HG03108 (cell line): ENCODE measurements at regions not wholly inside any gene's neighbourhood (a gene's known extent, or its start where the extent isn't known, plus 50 kb on each side); places are given as distances from the start of the nearest gene placed in this dataset.

Experiments
- ATAC-seq: cut with Tn5 transposase; IDR thresholded peaks from one replicate; pipeline ENCODE4 v1.9.1; 2021; ENCODE audit warnings: moderate library complexity; ENCODE audit not compliant: unreplicated experiment

DNA sequence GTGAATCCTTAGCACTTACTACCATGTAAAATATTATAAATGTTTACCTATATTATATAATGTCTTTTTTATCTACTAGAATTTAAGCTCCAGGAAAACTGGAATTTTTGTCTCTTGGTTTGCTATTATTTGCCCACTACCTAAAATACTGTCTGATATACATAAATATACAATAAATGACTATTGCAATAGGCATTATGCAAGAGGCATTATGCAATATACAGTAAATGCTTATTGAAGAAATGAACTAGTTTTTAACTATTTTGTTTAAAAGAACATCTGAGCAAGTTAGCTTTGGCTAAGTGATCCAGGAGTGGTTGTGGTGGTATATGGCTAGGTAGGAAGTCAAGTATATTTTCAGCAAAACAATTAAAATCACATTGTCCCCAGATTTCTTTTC, 640.2 kb upstream of the PKN2 start:
- no peak for ATAC-seq

DNA sequence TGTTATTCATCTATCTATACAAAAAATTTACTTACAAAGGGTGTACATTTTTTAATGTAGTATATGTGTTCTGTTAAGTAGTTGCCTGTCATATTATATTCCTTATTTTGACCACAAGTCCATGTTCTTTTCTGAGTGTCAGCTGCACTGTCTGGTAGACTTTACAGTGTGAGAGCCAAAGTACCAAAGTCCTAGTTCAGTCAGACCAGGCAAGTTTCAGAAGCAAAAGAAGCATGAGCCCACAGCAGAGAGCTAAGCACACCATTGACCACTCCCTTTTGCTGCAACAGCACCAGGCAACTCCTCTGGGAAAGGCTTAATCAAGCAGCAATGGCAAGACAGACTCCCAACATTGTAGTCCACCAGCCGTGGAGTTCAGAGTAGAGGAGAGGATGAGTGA, 631.9 kb upstream of the PKN2 start:
- no peak for ATAC-seq

DNA sequence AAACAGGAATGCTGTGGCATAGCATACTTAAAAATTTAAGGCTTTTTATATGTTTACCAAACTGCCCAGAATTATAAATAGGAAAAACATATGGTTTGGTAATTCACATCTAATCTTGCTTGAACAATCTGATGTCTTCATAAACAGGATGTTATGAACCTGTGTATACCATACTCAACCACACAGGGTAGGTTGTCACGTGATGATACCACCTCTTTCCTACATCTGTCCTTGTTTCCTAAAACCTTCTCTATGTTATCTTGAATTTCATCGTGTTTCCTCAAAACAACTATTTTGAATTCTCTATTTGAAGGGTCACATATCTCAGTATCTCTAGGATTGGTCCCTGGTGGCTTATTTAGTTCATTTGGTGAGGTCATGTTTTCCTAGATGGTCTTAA, 631.0 kb upstream of the PKN2 start:
- ATAC-seq: no peak

DNA sequence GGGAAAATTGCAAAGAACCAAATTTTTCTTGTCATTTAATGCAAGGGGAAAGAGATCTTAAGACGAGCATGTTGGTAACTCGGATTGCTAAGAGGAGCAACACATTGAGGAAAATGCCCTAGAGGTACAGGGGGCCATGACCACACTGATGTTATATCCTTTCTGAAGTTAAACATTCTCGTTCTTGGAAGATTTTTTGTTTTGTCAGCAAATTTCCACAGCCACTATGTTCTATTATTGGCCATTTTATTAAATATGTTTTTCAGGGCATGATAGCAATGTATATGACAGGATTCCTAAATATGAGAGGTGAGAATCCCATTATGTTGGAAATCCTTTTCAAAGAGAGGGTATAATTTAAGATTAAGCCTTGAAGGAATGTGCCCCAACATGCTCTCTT, 627.2 kb upstream of the PKN2 start:
- ATAC-seq: no peak

DNA sequence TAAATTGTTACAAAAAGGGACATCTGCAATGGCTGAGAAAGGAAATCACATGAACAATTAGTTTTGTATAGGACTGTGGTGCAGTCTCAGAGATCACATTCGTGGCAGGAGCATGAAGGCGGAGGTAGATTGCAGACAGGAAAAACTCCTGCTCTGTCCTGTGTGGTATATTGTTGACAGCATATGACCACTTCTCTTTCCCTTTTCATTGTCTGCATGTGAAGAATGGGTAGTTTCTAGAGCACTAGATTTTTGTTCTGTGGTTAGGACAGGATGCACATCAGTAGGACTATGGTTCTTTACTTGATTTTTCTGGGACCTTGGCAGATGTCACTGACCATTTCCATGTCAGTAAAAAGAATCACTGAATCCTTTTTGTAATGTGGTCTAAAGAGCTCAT, 625.9 kb upstream of the PKN2 start:
- ATAC-seq: no peak

DNA sequence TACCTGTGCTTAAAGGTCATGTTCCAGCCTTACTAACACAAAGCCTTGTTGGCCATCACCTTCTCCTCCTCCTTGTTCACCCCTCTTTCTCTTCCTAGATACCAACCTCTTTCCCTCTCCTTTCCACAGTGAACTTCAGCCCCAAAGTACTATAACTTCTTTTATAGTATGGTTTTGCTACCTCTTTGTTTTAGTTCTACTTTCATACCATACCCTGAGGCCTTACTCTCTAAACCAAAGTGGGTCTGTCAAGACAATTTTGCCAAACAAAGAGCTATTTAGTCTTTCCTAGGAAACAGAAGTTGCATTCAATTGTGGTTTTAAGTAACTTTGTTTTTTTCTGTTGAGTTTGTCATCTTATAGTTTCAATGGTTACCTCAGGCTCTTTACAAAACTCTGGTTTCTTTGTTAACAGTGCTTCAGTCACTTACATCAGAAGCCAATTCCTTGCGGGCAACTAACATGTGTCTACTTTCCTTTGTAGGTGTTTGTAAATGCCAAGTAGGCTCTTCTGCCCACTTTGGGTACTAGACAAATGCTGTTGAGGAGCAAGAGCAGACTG, 623.9 kb upstream of the PKN2 start:
- no peak for ATAC-seq

DNA sequence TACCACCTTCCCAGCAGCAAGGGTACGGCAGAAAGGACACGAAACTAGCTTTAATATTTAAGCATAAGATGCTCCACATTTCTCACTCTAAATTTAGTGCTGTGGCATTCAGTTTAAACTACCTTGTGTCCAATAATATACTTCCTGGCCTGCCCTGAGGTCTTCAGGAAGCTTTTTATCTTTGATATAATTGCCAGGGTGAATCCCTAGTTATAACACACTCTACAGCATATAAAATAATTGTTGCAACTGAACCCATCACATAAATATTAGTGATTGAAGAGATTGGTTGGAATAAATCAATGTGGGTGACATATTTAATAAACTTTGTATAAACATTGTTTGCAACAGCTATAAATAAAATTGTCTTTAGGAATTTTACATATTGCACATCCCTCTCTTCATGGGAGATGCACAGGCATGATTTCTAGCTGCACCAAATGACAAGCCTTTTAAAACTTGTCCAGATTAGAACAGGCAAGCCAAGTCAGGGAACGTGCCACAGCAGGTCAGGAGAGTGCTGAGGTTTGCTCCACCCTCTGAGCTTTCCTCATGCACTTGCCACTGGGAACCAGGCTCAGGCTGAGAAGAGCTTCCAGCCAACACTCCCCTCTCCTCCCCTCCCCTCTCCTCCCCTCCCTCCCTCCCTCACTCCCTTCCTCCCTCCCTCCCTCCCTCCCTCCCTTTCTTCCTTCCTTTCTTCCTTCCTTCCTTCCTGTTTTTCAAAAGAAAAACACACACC, 623.2 kb upstream of the PKN2 start:
- no peak for ATAC-seq

DNA sequence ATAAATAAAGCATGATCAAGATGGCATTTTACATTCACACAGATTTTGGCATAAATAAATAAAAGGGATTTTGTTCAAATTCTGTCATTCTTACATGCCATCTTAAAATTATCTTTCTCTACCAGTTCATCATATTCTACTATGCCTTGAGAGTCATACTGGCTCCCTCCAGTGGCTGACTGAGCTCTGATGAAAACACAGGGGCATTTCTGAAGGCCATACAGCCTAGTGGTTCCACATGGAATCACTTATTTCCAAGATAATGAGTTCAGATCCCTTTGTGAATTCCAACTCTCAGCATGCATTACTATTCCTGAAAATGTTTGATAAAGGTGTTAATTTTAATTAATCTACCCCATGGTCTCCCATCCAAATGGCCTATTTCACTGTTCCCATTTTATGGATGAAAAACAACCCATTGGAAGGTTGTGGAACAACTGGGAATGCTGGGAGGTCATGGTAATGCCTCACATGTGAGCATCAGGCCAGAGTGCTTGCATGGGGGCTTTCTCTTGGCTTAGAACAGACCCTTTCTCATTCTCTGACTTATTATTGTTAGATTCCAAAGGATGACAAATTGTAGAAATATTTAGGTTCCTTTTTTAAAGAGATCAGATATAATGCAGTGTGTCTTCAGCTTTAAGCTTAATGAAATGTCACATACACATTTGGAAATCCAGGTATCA, 622.4 kb upstream of the PKN2 start:
- ATAC-seq: no peak

DNA sequence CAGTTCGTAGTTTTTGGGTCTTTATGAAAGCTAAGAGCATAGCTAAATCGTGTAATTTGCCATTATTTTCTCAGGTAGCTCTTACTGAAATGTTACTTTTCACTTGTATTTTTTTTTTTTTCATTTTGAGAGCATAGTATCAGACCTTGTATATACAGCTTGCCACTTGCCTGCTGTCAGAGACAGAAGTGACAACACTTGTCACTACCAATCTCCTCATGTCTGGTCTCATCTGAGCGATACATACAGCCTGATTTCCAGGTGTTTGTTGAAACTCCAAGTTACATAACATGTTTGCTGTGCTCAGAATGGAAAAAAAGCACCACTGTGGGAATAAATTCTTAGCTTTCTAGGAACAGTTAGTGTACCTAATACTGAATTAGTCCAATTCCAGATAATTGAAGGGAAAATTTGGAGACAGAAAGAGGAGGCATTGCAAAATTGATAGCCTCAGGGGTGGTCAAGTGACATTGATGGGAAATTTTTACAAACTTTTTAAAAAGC, 621.4 kb upstream of the PKN2 start:
- ATAC-seq: no peak

DNA sequence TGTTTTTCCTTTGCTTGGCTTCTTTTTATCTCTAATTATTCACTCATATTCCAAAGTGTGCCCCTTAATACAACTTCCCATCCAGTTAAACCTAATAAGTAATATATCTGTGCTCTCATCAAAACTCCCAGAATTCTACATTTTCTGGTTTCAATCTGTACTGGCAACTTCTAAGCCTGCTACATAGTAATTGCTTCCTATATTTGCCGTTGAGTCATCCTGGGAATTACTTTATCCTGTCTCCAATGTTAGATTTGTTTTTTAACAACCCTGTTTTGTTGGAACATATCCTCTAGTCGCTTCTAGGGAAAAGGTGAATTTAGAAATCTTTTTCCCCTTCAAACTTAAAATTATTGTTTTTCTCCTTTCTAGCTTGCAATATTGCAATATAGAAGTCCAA, 620.5 kb upstream of the PKN2 start:
- no peak for ATAC-seq

DNA sequence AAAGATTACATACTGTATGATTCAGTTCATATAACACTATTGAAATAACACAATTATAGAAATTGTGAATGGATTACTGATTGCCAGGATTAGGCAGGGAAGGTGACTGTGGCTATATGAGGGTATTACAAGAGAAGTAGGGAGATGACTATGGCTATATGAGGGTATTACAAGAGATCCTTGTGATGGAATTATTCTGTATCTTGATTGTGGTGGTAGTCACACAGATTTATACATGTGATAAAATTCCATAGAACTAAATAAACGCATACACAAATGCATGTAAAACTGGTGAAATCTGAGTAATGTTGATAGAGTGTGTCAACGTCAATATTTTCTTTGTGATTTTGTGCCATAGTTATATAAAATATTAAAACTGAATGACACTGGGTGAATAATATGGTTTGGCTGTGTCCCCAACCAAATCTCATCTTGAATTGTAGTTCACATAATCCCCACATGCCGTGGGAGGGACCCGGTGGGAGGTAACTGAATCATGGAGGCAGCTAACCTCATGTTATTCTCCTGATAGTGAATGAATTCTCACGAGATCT, 615.6 kb upstream of the PKN2 start:
- ATAC-seq: no peak

DNA sequence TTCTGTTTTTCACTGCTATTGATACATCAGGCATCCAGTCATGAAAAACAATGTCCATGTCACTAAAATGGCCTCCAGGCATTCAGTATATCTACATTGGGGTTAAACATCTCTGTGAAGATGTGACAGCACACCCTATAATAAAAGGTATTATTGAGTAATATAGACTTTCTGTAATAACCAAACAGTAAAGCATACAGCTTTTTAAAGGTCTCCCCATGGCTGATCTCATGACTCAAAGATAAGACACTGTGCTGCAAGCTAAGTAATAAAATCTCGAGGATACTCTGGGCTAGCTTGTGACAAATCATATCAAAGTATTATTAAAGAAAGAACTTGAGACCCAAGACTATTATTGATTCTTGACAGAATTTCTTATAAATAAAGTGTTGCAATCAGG, 613.1 kb upstream of the PKN2 start:
- no peak for ATAC-seq

DNA sequence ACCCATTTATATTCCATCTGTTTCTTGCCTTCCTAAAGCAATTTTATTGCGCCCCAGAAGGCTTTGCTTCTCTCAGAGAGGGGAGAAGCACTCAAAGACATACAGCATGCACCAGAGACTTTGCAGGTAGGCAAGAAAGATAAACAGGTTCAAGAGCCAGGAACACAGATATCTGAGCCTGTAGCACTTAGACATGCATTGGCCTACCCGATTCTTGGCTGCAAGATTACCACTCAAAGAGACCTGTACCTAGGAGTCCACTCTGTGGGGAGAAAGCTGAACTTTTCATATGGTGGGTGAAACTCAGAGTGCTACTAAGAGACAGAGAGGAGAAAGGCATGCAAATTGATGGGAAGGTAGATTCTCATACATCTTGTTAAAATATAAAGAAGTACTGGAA, 609.4 kb upstream of the PKN2 start:
- ATAC-seq: no peak

DNA sequence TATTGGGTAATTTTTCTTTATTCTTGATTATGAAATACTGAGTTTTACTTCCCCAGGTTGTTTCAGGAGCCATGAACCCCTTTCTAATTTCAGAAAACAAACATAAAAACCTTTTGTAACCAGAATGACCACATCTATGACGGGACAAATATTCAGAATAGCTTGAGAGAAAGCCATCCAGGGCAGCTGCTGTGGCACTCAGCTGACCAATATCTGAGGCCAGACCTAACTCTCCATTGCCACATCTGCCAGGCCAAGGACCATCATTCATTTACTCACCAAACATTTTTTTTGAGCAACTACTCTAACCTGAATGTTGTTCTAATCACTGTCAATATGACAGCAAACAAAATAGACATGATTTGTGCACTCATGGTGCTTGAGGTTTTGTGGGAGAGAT, 608.3 kb upstream of the PKN2 start:
- no peak for ATAC-seq

DNA sequence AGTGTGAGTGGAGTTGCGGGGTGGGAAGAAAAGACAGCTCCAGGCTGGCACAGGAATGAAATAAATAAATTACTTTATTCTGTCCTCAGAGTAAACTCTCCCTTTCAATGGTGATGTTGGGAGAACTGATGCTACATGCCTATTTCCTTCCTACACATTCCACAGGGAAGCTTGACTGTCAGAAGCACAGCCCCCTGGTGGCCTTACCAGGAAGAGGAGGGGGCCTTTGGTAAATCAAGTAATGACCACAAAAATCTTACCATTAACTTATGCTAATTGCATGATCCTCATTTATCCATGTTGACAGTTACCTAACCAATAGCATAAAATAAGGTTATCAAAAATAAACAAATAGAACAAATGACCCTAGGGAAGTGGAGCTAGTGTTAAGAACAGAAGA, 605.0 kb upstream of the PKN2 start:
- no peak for ATAC-seq

DNA sequence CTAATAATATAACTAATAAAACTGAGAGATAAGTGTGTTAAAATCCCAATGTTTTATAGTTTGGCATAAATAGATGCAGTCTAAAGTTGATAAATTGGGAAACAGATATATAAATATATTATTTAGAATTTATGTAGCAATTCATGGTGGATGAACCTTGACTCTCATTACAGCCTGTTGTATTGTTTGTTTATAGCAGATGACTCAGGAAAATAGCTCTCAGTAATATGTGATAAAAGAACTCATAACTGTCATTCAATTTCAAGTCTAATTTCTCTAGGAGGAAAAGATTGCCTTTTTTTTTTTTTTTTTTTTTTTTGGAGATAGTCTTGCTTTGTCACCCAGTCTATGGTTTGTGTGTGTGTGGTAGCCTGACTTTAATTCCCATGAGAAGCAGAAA, 603.2 kb upstream of the PKN2 start:
- ATAC-seq: no peak

DNA sequence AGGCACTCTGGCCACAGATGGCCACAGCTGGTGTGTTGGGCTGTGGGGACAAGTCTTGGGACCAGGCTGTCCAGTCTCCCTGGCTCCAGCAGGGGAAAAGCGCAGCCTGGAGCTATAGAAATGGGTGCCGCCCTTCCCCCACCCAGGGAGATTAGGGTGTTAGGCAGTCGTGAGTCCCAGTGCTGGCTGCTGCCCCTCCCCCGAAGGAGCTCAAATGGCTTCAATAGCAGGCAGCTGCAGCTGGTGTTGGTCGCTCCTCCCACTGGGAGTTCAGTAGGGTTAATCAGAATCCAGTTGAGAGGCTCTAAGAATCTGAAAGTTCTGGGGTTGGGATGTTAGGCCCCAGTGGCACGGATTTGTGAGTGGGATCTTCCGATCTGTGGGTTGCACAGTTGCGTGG, 595.6 kb upstream of the PKN2 start:
- no peak for ATAC-seq

DNA sequence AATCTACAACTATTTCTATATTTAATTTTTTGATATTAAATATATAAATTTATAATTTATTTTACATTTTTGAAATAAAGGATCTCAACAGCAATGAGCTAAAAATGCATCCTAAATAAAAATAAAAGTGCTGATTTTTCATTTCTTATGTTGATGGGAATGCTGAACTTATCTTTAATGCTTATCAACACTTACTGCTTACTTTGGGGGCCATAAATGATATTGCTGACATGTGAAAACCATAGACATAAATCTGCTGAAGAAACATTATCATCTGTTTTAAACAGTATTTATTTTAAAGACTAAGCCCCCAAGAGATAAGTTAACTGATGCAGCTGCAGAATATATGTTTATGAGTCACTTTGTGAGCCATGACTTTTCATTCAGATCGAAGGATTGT, 594.1 kb upstream of the PKN2 start:
- no peak for ATAC-seq

DNA sequence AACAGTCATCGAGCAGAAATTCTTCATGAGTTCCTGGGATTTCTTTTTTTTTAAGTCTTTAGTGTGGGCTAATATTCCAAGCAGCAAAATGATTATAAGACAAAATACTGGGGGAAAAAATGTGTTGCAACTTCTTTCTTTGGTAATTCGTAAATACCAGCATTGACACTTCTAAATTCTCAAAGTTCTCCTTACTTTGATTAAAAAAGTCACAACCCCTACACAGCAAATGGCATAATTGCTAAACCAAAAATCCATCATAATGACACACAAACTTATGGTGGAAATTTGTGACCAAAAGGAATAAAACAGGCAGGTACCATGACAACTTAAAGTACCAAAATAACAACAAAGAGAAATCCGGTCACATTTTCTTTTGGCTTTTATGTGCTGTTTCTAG, 585.2 kb upstream of the PKN2 start:
- no peak for ATAC-seq

DNA sequence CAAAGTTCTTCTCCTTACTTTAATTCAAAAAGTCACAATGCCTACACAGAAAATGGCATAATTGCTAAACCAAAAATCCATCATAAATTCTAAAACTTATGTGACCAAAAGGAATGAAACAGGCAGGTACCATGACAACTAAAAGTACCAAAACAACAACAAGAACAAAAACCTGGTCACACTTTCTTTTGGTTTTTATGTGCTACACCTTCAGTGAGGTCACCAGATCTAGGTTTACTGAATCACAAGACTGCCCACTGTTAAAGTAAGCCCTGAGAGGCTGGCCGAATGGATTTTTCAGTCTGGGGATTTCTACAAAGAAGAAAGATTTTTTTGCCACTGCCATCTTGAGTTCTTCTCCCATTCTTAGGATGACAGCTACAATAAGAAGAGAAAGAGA, 583.0 kb upstream of the PKN2 start:
- no peak for ATAC-seq

DNA sequence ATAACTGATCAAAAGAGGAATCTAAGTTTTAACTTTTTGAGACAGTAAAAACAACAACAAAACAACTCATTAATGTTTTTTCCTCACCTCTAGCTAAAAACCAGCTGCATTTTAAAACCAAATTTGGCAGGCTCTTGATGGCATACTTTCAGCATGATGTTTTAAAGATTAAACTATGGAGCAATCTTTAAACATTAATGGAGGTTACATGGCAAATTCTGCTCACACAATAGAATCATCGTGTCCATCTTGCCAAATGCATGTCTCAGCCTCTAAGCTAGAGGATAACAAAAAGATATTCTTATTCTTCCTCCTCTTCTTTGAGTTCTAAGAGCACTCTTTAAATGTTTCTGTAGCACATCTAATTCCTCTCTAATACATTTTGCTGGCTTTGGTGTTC, 579.8 kb upstream of the PKN2 start:
- no peak for ATAC-seq

DNA sequence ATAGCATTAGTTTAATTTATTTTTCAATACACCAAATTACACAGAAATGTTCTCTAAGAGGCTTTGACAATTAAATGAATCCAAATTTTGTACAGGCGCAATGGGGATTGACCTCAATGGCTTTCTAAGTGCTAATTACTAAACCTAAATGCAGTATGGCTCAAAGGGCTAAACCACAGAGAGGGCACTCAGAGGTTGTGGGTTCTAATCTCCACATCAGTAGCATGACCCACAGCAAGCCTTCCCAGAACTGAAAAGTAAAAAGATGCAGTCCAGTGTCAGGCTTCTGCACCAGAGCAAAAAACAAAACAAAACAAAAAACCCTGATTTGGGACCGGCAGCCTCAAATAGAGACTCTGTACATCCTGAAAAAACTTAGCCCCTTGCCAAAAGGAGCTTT, 579.2 kb upstream of the PKN2 start:
- no peak for ATAC-seq
